GM12864 (cell line): ENCODE measurements at regions not wholly inside any gene's neighbourhood (a gene's known extent, or its start where the extent isn't known, plus 50 kb on each side); places are given as distances from the start of the nearest gene placed in this dataset.

Experiments
- DNase-seq: peaks from one replicate; pipeline ENCODE4 v3.0.0-alpha.2; 2011; ENCODE audit warnings: low read depth
- H3K4me3 ChIP-seq: 2 replicates; pipeline ENCODE4 v1.5.1; 2011; ENCODE audit warnings: mild to moderate bottlenecking, low read depth, low read length, control low read depth
- TF ChIP-seq, protein P1 (sequence below): IDR thresholded peaks from 2 replicates; pipeline ENCODE4 v1.5.1; 2011; ENCODE audit warnings: low read depth, mild to moderate bottlenecking, moderate library complexity, low read length, control low read depth, inconsistent platforms; ENCODE audit errors: missing control alignments

DNA sequence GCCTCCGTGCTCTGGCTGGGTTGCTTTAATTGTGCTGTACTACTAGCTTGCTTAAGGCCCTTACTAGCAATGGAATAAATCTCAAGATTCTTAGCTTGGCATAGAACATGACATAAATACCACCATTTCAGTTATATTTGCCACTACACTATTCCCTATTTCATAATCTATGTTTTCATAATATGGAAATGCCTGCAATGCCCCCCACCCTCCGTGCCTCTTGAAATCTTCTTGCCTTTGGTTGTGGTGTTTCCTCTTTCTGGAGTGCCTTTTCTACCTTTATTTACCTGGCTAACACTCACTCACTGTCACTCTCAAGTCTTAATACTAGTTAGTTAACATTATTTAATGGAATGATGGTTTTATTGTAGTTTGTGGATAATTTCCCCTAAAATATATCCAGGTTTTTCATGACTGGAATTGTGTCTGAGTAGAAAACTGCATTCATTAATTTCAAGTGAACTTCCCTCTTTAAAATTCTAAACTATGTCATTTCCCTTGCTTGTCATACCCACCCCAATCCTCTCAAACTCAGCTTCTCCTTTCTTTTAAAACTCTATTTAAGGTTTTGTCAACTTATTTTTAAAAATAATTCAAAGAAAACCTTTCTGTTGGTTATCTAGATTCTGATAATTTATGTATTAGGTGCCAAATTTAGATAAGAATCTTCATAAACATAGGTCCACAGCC, 521.7 kb upstream of the DAB2 start:
- no peak for DNase-seq
- no peak overlapping the region for H3K4me3 ChIP-seq
- TF ChIP-seq, protein P1, sequence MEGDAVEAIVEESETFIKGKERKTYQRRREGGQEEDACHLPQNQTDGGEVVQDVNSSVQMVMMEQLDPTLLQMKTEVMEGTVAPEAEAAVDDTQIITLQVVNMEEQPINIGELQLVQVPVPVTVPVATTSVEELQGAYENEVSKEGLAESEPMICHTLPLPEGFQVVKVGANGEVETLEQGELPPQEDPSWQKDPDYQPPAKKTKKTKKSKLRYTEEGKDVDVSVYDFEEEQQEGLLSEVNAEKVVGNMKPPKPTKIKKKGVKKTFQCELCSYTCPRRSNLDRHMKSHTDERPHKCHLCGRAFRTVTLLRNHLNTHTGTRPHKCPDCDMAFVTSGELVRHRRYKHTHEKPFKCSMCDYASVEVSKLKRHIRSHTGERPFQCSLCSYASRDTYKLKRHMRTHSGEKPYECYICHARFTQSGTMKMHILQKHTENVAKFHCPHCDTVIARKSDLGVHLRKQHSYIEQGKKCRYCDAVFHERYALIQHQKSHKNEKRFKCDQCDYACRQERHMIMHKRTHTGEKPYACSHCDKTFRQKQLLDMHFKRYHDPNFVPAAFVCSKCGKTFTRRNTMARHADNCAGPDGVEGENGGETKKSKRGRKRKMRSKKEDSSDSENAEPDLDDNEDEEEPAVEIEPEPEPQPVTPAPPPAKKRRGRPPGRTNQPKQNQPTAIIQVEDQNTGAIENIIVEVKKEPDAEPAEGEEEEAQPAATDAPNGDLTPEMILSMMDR: no peak

DNA sequence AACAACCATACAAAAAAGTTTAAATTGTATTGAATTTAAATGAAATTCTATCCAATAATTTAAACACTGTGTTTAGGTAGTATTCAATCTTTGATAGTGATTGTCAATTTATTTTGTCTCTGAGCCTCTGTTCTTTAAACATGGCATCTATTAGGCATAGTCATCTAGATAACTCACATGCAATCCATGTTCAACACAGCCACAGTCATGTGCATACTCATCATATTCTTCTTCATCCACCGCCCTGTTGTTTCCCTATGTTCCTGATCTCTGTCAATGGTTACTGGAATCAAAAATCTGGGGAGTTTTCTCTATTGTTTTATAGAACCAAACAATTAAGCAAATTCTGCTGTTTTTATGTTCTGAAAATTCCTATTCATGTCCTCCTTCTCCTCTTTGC, 521.1 kb upstream of the DAB2 start:
- H3K4me3 ChIP-seq: no peak overlapping the region
- DNase-seq: no peak
- TF ChIP-seq, protein P1: no peak

DNA sequence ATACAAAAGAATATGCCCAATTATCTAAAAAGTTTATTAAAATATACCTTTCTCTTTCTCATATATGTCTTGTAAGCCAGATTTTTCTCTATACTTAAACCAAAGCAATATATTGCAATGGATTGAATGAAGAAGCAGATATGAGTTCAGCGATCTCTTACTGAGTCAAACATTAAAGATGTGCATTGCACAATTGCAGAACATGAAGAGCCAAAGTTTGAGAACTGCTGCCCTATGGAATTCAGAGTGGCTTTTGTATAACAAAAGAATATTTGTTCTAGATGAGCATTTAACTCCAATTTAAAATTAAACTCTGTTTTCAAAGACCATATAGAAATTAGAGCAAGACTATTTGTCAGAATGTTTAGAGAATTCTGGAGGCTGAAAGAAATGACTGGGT, 519.0 kb upstream of the DAB2 start:
- TF ChIP-seq, protein P1: no peak
- no peak for DNase-seq
- no peak overlapping the region for H3K4me3 ChIP-seq

DNA sequence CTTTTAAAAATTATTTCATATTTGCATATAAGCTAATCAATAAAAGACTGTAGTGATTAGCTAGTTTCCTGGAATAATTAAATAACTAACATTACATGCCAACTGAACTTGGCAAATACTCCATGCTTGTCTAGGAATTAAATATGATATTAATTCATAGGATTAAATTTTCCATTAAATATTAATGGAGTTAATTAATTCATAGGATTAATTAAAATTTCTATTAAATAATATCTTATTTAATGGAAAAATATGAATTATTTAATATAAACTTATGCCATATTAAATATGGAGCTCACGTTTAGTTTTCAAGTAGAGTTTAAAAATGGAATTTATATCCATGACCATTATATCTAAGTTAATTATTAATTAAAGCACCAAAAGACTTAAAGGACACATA, 517.8 kb upstream of the DAB2 start:
- TF ChIP-seq, protein P1: no peak
- DNase-seq: no peak
- no peak overlapping the region for H3K4me3 ChIP-seq

DNA sequence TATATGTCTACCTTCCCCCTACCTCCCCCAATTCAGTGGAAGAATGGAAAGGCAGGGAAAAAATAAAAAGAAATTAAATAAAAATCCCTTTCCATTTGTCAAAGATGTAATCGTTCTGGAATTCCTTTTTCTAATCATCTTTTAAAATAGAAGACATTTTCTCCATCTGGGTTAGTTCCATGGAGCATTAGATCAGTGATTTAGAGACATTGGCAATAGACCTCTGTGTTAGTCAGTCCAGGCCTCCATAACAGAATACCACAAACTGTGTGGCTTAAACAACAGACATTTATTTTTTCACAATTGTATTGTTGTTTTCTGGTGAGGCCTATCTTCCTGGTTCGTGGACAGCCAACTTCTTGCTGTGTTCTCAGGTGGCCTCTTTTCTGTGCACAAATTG, 516.6 kb upstream of the DAB2 start:
- DNase-seq: no peak
- no peak overlapping the region for H3K4me3 ChIP-seq
- TF ChIP-seq, protein P1: no peak

DNA sequence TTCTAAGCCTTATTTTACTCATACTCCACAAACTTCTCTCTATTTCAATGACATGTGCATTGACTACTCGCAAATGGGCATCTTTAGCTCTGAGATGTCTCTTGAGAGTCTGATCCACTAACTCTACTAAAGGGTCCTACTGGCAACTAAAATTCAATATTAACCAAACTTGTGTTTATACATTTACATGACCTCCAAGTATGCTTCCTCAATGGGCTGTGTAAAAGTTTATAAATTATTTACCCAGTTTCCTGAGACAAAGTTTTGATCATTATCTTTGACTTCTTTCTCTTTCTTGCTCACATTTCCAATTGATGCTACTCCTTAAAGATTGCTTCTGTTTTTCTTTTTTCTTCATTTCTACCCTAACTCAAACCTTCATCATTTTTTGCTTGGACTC, 510.1 kb upstream of the DAB2 start:
- TF ChIP-seq, protein P1: no peak
- H3K4me3 ChIP-seq: no peak overlapping the region
- DNase-seq: no peak

DNA sequence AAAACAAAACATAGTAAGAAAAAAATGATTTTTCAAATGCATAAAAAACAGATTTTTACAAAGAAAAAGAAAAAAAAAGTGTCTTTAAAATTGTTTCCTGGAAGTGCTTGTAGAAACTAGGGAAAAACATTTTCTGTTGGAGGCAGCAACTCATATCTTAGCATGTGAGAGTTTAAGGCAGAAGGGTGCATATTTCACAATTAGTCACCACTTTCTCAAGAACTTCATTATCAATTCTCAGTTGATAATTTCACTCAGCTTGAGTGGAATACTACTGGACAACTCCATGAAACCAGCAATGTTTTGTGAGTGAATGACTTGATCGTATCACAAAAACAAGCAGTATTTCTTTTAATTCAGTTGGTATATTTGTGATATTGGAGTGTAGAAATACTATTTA, 508.3 kb upstream of the DAB2 start:
- H3K4me3 ChIP-seq: no peak overlapping the region
- TF ChIP-seq, protein P1: no peak
- no peak for DNase-seq
